Ovary (tissue), 3 donors: ENCODE measurements at regions not wholly inside any gene's neighbourhood (a gene's known extent, or its start where the extent isn't known, plus 50 kb on each side); places are given as distances from the start of the nearest gene placed in this dataset.

ENCODE experiments used
- POLR2A ChIP-seq: fragments of 450-650 bp; IDR thresholded peaks from one replicate; pipeline ENCODE4 v1.6.1; 2017; ENCODE audit warnings: antibody characterized with exemption, mild to moderate bottlenecking, moderate library complexity
- TF ChIP-seq, protein P1 (sequence below), 3 donors: fragments of 450-650 bp in 2 of 3; fragments of 200-600 bp in 1 of 3; IDR thresholded peaks; one replicate each; pipeline versions ENCODE4 v1.5.1 to v1.8.0; 2016 to 2022; ENCODE audit warnings: antibody characterized with exemption in 3 of 3, mild to moderate bottlenecking in 1 of 3
- donor health status: DM: no; HTN: no; CAD: no.

DNA sequence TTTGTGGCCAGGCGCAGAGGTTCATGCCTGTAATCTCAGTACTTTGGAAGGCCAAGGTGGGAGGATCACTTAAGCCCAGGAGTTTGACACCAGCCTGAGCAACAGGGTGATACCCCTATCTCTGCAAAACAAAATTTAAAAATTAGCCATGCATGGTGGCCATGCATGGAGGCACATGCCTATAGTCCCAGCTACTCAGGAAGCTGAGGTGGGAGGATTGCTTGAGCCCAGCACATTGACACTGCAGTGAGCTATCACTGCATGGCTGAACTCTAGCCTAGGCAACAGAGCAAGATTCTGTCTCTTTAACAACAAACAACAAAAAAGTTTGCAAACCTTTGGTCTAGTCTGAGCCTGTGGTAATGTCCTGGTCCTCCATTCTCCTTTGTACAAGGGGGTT is 69.2 kb upstream of the CNEP1R1 start:
- TF ChIP-seq, protein P1, sequence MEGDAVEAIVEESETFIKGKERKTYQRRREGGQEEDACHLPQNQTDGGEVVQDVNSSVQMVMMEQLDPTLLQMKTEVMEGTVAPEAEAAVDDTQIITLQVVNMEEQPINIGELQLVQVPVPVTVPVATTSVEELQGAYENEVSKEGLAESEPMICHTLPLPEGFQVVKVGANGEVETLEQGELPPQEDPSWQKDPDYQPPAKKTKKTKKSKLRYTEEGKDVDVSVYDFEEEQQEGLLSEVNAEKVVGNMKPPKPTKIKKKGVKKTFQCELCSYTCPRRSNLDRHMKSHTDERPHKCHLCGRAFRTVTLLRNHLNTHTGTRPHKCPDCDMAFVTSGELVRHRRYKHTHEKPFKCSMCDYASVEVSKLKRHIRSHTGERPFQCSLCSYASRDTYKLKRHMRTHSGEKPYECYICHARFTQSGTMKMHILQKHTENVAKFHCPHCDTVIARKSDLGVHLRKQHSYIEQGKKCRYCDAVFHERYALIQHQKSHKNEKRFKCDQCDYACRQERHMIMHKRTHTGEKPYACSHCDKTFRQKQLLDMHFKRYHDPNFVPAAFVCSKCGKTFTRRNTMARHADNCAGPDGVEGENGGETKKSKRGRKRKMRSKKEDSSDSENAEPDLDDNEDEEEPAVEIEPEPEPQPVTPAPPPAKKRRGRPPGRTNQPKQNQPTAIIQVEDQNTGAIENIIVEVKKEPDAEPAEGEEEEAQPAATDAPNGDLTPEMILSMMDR (IDR thresholded peaks at IDR 0.05): no peak
- no peak for TF ChIP-seq POLR2A
